ENCODE measurements at regions not wholly inside any gene's neighbourhood (a gene's known extent, or its start where the extent isn't known, plus 50 kb on each side); places are given as distances from the start of the nearest gene placed in this dataset.
"Not testable (repeated sequence)": the region's sequence is repeated elsewhere in the genome, so short reads cannot be mapped to it uniquely, and the experiment has no call there.

DNA sequence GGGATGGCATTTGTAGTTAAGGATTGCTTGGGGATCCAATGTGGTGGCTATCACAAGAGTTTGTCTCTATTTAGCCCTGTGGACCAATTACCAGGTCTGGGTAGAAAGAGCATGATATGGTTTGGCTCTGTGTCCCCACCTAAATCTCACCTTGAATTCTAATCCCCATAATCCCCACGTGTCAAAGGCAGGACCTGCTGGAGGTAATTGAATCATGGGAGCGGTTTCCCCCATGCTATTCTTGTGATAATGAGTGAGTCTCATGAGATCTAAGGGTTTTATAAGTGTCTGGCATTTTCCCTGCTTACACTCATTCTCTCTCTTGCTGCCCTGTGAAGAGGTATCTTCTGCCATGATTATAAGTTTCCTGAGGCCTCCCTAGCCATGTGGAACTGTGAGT, 86.4 kb upstream of the HS3ST4 start:
- Histone ChIP-seq H3K36me3 (replicated peaks; ENCODE audit: low read depth, low read length) (no peaks in the 10 kb centered on the region), H3K4me2 (ENCODE audit: low read length) (no peak overlapping the region), H3K4me1 (ENCODE audit: low read length) (no peaks in the 10 kb centered on the region), H3K9me3 (ENCODE audit: insufficient read depth, low read length) (no peaks in the 10 kb centered on the region), H3K79me2 (ENCODE audit: low read length) (no peaks in the 10 kb centered on the region), H3K27me3 (ENCODE audit: low read depth, low read length) (no peaks in the 10 kb centered on the region), H3K27ac (ENCODE audit: low read length) (no peak overlapping the region), H3K9ac (ENCODE audit: low read length) (no peak overlapping the region), H4K20me1 (ENCODE audit: insufficient read depth, low read length) (no peaks in the 10 kb centered on the region), H3K4me3 (ENCODE audit: low read length) (no peak overlapping the region), H2AFZ (ENCODE audit: low read depth, low read length) (no peak overlapping the region)
- TF ChIP-seq EZH2phosphoT487 (IDR thresholded peaks at IDR 0.05; ENCODE audit: low read depth) (no peak), CTCF (IDR thresholded peaks at IDR 0.05; ENCODE audit: low read depth, low read length) (no peak)

- H3K4me1 ChIP-seq (ENCODE audit: low read length); H3K4me3 ChIP-seq (ENCODE audit: low read length); H3K4me2 ChIP-seq (ENCODE audit: low read length); H3K27me3 ChIP-seq (ENCODE audit: low read depth, low read length); H3K27ac ChIP-seq (ENCODE audit: low read length); H3K36me3 ChIP-seq (replicated peaks; ENCODE audit: low read depth, low read length); H3K79me2 ChIP-seq (ENCODE audit: low read length); H3K9me3 ChIP-seq (ENCODE audit: insufficient read depth, low read length); H4K20me1 ChIP-seq (ENCODE audit: insufficient read depth, low read length); H2AFZ ChIP-seq (ENCODE audit: low read depth, low read length); H3K9ac ChIP-seq (ENCODE audit: low read length): not testable (repeated sequence)
Observed at GRCh38 chr16:25601306-25601705, 90.5 kb upstream of the HS3ST4 start.

GRCh38 chr16:25596194-25596593, 95.6 kb upstream of the HS3ST4 start:
- Histone ChIP-seq H3K27ac (ENCODE audit: low read length) (no peak overlapping the region), H3K4me1 (ENCODE audit: low read length) (no peaks in the 10 kb centered on the region), H3K9me3 (ENCODE audit: insufficient read depth, low read length) (no peaks in the 10 kb centered on the region), H3K4me2 (ENCODE audit: low read length) (no peak overlapping the region), H3K36me3 (replicated peaks; ENCODE audit: low read depth, low read length) (no peaks in the 10 kb centered on the region), H3K79me2 (ENCODE audit: low read length) (no peaks in the 10 kb centered on the region), H3K4me3 (ENCODE audit: low read length) (no peak overlapping the region), H3K27me3 (ENCODE audit: low read depth, low read length) (no peaks in the 10 kb centered on the region), H2AFZ (ENCODE audit: low read depth, low read length) (no peak overlapping the region), H4K20me1 (ENCODE audit: insufficient read depth, low read length) (no peaks in the 10 kb centered on the region), H3K9ac (ENCODE audit: low read length) (no peak overlapping the region)
- TF ChIP-seq CTCF (IDR thresholded peaks at IDR 0.05; ENCODE audit: low read depth, low read length), result no peak
- no peak for TF ChIP-seq EZH2phosphoT487 (IDR thresholded peaks at IDR 0.05; ENCODE audit: low read depth)

- Histone ChIP-seq H2AFZ (ENCODE audit: low read depth, low read length) (no peak overlapping the region), H3K79me2 (ENCODE audit: low read length) (no peaks in the 10 kb centered on the region), H3K4me1 (ENCODE audit: low read length) (no peaks in the 10 kb centered on the region), H3K9me3 (ENCODE audit: insufficient read depth, low read length) (no peaks in the 10 kb centered on the region), H3K4me3 (ENCODE audit: low read length) (no peak overlapping the region), H3K27ac (ENCODE audit: low read length) (no peak overlapping the region), H3K9ac (ENCODE audit: low read length) (no peak overlapping the region), H3K36me3 (replicated peaks; ENCODE audit: low read depth, low read length) (no peaks in the 10 kb centered on the region), H3K4me2 (ENCODE audit: low read length) (no peak overlapping the region), H3K27me3 (ENCODE audit: low read depth, low read length) (no peaks in the 10 kb centered on the region), H4K20me1 (ENCODE audit: insufficient read depth, low read length) (no peaks in the 10 kb centered on the region)
- TF ChIP-seq EZH2phosphoT487 (IDR thresholded peaks at IDR 0.05; ENCODE audit: low read depth), result no peak
- TF ChIP-seq CTCF (IDR thresholded peaks at IDR 0.05; ENCODE audit: low read depth, low read length), result no peak
Observed at GRCh38 chr16:25593260-25593659, 98.5 kb upstream of the HS3ST4 start.

DNA sequence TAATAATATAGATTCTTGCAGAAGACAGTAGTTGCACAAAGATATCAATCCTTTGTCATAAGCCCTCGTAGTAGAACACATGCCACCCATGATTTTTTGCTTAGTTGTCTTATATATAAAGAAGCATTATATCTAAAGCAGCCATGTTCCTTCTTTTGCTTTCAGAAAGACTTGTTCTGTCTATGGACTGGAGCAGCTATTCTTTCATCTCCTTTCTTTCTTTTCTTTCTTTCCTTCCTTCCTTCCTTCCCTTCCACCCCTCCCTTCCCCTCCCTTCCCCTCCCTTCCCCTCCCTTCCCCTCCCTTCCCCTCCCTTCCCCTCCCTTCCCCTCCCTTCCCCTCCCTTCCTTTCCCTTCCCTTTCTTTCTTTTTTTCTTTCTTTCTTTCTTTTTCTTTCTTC, 104.0 kb upstream of the HS3ST4 start:
- no peaks in the 10 kb centered on the region for H3K36me3 ChIP-seq (replicated peaks; ENCODE audit: low read depth, low read length)
- H2AFZ ChIP-seq (ENCODE audit: low read depth, low read length), result no peak overlapping the region
- no peaks in the 10 kb centered on the region for H3K79me2 ChIP-seq (ENCODE audit: low read length)
- TF ChIP-seq CTCF (IDR thresholded peaks at IDR 0.05; ENCODE audit: low read depth, low read length) (no peak), EZH2phosphoT487 (IDR thresholded peaks at IDR 0.05; ENCODE audit: low read depth) (no peak)
- H3K9me3 ChIP-seq (ENCODE audit: insufficient read depth, low read length), result no peaks in the 10 kb centered on the region
- H3K4me3 ChIP-seq (ENCODE audit: low read length), result no peak overlapping the region
- H3K9ac ChIP-seq (ENCODE audit: low read length), result no peak overlapping the region
- no peak overlapping the region for H3K4me2 ChIP-seq (ENCODE audit: low read length)
- H3K27me3 ChIP-seq (ENCODE audit: low read depth, low read length), result no peaks in the 10 kb centered on the region
- no peaks in the 10 kb centered on the region for H4K20me1 ChIP-seq (ENCODE audit: insufficient read depth, low read length)
- H3K27ac ChIP-seq (ENCODE audit: low read length), result no peak overlapping the region
- no peaks in the 10 kb centered on the region for H3K4me1 ChIP-seq (ENCODE audit: low read length)
